LNCaP clone FGC (cell line): ENCODE measurements at regions not wholly inside any gene's neighbourhood (a gene's known extent, or its start where the extent isn't known, plus 50 kb on each side); places are given as distances from the start of the nearest gene placed in this dataset.

Experiments used
- DNase-seq: peaks from one replicate; pipeline ENCODE4 v3.0.0-alpha.2; 2011; ENCODE audit warnings: low read depth
- H3K4me3 ChIP-seq: 2 replicates; pipeline ENCODE4 v1.5.1; 2011; ENCODE audit warnings: mild to moderate bottlenecking, low read depth, low read length, control low read depth
- CTCF ChIP-seq: IDR thresholded peaks from 2 replicates; pipeline ENCODE4 v1.5.1; 2012; ENCODE audit warnings: mild to moderate bottlenecking; ENCODE audit not compliant: control insufficient read depth, insufficient read depth; ENCODE audit errors: extremely low read depth

GRCh38 chrX:8971116-8971515, 62.8 kb downstream of the FAM9B start:
- peak; percentile 25 for DNase-seq
- peak; percentile 38; the same call in 1 of the 2 replicates for TF ChIP-seq CTCF
- no peak overlapping the region for H3K4me3 ChIP-seq

- no peak overlapping the region for H3K4me3 ChIP-seq
- TF ChIP-seq CTCF: no peak
- DNase-seq: no peak
These were observed 64.5 kb downstream of the FAM9B start for GRCh38 chrX:8969378-8969777.

GRCh38 chrX:8967461-8967860, 66.5 kb downstream of the FAM9B start:
- no peak overlapping the region for H3K4me3 ChIP-seq
- DNase-seq: no peak
- no peak for TF ChIP-seq CTCF

GRCh38 chrX:8960957-8961468, 72.9 kb downstream of the FAM9B start:
- no peak overlapping the region for H3K4me3 ChIP-seq
- no peak for DNase-seq
- TF ChIP-seq CTCF: no peak

- no peak for DNase-seq
- no peak for TF ChIP-seq CTCF
- H3K4me3 ChIP-seq: no peak overlapping the region
These were observed 78.4 kb downstream of the FAM9B start for GRCh38 chrX:8955511-8955910.

- no peak overlapping the region for H3K4me3 ChIP-seq
- TF ChIP-seq CTCF: no peak
- DNase-seq: no peak
These were observed 87.4 kb downstream of the FAM9B start for GRCh38 chrX:8946563-8946962.

GRCh38 chrX:8939322-8939721, 94.6 kb downstream of the FAM9B start:
- TF ChIP-seq CTCF: no peak
- no peak for DNase-seq
- H3K4me3 ChIP-seq: no peak overlapping the region
